Esophagus squamous epithelium (tissue), 4 donors: ENCODE measurements at regions not wholly inside any gene's neighbourhood (a gene's known extent, or its start where the extent isn't known, plus 50 kb on each side); places are given as distances from the start of the nearest gene placed in this dataset.

Source experiments
- CTCF ChIP-seq, 6 experiments: fragments of 450-650 bp in 4 of 6; fragments of 200-600 bp in 2 of 6; sonication (generic) in 2 of 6; IDR thresholded peaks; one replicate each; pipeline ENCODE4 v1.5.1; 2016 to 2019; ENCODE audit warnings: antibody characterized with exemption in 6 of 6, mild to moderate bottlenecking in 4 of 6, moderate library complexity in 4 of 6
- POLR2A ChIP-seq, 4 donors: fragments of 450-650 bp; IDR thresholded peaks; one replicate each; pipeline ENCODE4 v1.6.1; 2017; ENCODE audit warnings: antibody characterized with exemption in 4 of 4, mild to moderate bottlenecking in 4 of 4, moderate library complexity in 3 of 4

- no peak for TF ChIP-seq CTCF (IDR thresholded peaks at IDR 0.05)
- no peak for TF ChIP-seq POLR2A (IDR thresholded peaks at IDR 0.05)
These were observed 58.8 kb upstream of the OTOS start for GRCh38 chr2:240199133-240199870.
